COLO668 (cell line): ENCODE measurements at regions not wholly inside any gene's neighbourhood (a gene's known extent, or its start where the extent isn't known, plus 50 kb on each side); places are given as distances from the start of the nearest gene placed in this dataset.
A peak's percentile ranks its signal among the peaks of the same experiment; 100 is the strongest.
"Not testable (repeated sequence)": the region's sequence is repeated elsewhere in the genome, so short reads cannot be mapped to it uniquely, and the experiment has no call there.

Experiments used
- DNase-seq: peaks from one replicate; lab custom pipeline; 2025; ENCODE audit not compliant: unreplicated experiment; lab: John Stamatoyannopoulos, UW

DNA sequence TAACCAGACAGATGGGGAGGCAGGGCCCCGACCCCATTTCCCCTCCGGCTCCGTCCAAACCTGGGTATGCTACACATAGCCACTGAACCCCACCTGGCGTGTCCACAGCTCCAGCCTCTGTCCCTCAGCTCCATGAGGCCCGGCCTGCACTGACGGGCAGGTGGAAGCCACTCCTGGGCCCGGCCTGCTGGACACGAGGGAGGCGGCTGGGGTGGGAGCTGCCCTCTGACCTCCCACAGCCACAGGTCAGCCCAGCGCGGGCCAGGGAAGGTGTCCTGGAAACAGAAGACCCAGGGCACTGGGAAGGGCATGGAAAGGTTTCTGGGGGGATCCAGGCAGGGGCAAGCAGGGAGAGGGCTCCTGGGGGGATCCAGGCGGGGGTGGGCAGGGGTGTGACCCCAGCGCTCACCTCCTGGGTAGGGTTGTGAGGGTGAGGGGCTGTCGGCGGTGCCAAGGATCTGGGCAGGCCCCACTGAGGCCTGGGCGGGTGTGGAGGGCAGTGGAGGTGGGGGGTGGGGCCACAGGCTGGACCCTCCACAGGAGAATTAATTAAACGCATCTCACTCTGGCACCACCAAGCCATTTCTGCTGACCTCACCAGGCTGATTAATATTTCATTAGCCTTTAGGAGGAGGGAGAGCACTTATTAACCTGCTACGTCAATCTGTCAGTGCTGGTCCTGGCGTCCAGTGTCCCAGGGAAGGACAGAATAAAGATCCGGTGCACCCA, 108.9 kb downstream of the UNCX start:
- DNase-seq, result no peak

DNA sequence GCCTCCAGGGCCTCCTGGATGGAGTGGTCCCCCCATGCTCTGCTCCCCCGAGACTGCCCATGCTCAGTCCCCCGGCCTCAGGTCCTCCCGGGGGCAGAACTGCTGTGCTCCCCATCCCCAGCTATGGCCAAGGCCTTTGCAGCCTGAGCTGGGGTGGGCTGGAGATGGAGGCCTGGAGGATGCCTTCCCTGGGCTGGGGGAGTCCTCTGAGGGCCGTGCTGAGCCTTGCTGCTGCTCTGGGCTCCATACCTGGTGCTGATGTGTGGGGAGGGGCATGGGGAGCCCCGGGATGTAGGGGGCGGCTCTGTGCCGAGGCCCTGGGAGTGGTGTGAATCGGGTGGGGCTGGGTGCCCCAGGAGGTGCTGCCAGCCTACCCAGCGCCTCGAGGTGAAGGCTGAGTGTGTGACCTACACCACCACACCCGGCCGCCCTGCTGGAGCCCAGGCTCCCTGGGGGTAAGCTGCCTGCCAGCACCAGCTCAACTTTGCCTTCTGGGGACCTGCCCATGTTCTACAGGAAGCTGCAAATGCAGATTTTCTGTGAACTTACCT, 109.5 kb downstream of the UNCX start:
- DNase-seq, result no peak

DNA sequence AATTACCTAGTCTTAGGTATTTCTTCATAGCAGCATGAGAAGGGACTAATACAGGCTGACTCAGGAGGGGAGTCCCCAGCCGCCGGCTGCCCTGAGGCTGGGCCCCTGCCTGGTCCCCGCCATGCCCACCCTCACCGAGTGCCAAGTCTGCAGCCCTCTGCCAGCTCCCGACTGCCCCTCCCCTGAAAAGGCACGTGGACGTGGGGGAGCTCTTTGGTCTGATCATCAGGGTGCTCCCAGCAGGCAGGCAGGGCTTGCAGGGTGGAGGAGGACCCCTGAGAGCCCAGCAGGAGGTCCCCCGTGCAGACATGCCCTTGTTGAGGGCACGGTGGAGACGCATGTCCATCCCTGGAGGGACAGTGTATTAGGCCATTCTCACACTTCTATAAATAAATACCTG, 110.9 kb downstream of the UNCX start:
- no peak for DNase-seq

DNA sequence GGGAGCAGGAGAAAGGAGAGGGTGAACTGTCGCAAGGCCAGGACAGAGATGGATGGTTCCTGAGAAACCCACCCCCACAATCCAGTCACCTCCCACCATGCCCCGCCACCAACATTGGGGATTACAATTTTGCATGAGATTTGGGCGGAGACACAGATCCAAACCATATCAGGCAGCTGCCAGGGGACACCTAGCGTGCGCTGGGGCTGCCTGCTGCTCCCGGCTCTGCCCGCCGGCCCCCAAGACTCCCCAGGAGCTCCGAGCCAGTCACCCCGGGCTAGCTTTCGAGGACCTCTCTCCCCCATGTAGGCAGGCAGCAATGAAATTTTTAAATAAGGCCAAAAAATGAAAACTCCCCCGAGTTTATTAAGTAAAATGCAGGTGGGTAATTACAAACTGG, 111.7 kb downstream of the UNCX start:
- DNase-seq, result no peak

DNA sequence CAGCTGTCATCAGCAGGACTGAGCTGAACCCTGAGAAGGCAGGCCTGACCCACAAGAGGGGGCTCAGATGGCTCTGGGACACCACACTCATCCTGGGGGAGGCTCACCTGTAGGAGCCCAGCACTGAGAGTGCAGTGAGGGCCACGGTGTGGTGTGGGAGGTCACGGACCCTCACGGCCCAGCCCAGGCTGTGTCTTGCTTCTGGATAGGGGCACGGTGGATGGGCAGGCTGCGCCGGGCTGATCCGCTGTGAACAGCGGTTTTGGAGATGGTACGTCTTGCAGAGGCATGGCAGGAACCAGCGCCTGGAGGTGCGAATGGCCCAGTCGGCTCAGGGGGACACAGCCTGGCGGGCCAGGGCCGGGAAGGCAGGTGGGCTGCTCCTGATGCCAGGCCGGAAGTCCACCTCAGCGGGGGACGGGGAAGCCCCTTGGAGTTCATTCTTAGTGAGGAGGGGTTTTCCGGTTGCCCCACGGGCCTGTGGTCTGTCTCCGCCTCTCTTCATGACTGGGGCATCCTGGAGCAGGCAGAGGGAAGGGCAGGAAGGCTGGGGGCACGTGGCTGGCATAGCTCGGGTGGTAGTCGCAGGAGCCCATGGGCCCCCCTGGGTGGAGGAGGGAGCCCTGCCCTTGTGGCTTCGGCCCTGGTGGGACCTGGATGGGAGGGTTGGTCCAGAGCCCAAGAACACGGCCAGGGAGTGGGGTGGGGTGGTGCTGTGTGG, 112.5 kb downstream of the UNCX start:
- no peak for DNase-seq

DNA sequence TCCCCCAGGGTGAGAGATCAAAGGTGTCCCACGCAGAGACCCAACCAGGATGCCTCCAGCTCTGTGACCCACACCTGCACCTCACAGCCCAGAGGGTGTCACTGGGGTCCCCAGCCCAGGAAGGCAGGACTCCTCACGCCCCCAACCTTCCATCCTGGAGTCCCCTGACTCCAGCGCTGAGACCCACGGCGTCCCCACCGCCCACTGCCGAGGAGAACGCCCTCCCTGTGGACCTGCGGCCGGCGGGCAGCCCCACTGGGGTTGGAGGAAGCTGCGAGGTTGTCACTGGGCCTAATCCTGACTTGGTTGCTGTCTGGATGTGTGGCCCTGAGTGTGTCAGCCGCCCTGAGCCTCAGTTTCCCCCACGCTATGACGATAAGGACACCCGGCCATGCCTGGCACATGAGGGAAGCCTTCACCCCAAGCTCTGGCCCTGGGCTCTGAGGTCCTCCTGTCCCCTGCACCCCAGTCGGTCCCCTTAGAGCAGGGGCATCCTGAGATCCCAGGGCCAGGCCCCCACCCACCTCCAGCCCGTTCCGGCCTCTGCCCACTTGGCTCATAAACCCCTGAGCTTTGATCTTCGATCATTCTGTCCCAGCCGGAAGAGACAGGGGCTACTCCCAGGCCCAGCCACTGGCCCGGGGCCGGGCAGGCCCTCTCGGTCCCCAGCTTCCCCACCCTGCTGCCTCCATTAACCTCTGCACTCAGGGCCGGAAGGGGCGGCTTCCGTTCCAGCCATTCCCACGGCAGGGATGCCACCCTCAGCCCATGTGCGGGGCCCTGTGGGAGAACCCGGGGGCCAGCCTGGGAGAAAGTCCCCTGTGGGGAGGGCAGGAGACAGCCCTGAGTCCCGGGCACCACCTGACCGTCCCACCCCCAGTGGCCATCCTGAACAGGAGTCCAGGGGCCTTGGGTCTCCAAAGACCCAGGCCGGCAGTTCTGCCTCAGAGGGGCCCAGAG, 113.2 kb downstream of the MICALL2 start:
- DNase-seq, result no peak

DNA sequence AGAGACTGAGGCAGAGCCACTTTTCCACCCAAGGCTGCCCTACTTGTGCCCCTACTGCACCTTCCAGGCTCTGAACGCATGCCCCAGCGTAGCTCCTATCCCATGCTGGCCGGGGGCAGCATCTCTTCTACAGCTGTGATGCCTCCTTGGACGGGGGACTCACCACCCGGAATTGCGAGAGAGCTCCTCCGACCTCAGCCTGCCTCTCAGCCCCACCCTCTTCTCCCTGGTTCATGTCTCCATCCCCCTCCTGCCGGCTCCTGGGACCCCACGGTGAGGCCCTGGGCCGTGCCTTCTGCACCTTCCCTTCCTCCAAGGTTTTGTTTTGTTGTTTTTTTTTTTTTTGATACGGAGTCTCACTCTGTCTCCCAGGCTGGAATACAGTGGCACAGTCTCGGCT, 112.4 kb downstream of the MICALL2 start:
- DNase-seq, result no peak

DNA sequence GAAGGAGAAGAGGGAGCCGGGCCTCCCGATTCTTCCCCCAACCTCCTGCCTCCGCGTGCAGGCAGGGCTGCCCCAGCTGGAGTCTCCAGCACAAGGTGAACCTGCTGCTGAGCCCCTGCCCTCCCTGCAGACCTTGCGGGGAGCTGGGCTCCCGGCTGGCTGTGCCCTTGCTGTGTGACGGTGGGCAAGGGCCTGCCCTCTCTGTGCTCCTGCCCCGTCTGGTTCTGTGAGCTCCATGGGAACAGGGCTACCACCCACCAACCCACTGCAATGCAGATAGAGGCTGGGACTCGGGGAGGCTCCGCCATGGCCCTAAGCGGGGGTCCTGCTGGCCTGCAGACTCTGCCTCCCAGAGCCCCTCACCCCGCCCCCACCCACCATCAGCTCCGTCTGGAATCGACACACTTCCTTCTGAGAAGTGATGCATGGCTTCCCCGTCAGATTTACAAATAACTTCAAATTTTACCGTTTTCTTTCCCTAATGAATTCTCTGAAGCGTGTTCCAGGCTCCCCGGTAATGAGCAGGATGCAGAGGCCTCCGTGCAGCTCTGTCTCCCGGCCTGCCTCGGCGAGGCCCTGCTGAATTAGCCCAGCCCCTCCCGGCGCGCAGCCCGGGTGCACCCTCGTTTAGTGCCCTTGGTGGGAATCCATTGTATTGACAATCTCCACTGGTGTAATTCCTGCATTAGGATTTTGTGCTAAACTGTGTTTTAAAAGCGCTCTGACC, 111.0 kb downstream of the MICALL2 start:
- DNase-seq, result no peak

DNA sequence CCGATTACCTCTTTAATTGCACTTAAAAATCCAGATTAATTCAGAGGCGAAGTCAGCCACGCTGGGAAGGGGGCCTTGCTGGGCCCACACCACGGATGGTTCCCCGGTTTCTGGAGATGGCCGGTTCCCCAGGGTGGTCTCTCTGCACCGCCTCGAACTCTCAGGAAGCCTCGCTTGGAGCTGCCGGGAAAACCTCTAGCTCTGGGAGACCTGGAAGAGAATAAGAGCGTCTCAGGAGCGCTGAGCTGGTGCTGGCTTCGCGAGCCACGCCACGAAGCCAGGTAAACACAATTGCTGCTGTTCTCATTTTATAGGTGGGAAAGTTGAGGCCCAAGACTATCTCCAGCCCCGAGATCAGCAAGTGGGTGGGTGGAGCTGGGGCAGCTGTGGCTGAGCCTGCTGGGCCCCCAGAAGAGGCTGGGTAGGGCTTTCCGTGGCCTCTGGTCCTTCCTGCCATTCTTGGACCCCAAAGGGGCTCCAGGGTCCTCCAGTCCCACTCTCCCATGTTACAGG, 110.4 kb downstream of the MICALL2 start:
- no peak for DNase-seq

DNA sequence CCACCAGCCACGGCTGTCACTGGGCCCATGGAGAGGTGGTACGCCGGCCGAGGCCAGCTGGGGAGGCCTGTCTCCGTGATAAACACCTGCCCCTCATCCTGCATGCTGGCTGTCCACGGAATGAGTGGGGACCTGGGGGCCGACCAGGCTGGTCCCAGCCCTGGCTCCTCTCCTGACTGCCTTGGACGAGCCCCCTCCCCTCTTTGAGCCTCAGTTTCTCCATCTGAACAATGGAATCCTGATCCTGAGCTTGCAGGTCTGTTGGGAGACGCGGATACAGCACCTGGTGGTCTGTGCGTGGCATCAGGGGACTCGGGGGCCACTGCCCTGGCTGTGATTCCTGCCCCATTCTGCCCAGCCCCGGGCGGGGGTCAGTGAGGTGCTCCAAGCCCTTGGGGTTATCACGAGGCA, 109.9 kb downstream of the MICALL2 start:
- no peak for DNase-seq

DNA sequence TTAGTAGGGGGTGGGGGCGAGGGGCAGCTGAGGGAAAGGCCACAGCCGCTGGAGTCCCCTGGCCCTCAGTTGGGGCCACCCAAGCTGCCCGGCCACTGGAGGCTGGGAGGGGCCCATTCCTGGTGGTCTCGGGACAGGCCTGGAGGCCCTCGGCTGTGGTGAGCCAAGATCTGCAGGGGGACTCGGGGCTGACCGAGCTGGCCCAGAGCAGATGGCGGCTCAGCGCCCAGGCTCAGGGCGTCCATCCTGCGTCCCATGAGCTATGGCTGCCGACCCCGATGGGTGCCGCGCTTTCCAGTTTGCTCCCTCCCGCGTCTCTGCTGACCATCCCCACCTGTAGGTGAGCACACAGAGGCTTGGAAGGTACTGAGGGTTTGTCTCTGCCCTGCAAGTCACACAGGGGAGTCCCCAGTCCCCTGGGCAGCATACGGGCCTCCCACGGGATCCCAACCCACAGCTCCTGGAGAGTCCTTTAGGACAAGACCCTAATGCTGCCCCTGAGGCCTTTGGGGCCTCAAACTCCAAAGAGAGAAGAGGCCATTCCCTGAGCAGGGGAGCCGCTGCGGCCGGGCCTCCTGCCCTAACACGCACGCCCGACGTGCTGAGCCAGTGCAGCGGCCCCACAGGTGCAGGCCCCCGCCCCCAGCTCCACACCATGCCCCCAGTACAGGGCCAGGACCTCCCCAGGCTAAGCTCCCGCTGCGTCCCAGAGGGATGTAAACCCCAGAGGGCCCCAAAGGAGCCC, 107.2 kb downstream of the MICALL2 start:
- no peak for DNase-seq

DNA sequence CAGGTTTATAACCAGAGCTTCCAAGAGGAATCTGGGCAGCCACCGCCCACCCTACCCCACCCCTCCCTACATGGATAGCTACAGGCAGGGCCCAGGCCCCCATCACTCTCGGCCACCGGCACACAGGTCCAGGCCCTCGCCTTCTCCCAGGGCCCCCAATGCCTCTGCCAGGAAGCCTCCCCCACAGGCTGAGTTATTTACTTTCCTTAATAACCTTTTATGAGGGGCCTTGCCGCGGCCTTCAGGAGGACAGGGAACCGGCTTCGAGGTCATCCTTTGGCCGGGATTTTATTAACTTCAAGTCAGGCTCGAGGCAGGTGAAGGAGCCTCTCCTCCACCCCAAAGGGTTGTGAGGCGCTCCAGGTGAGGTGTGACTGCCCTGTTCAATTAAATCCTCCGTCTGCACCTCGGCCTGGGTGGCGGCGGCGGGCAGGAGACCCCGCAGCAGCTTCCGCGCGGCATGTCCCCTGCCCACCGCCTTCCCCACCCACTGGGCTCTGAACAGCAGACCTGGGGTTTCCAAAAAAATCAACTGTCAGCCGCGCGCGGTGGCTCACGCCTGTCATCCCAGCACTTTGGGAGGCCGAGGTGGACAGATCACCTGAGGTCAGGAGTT, 106.5 kb downstream of the MICALL2 start:
- DNase-seq, result no peak

DNA sequence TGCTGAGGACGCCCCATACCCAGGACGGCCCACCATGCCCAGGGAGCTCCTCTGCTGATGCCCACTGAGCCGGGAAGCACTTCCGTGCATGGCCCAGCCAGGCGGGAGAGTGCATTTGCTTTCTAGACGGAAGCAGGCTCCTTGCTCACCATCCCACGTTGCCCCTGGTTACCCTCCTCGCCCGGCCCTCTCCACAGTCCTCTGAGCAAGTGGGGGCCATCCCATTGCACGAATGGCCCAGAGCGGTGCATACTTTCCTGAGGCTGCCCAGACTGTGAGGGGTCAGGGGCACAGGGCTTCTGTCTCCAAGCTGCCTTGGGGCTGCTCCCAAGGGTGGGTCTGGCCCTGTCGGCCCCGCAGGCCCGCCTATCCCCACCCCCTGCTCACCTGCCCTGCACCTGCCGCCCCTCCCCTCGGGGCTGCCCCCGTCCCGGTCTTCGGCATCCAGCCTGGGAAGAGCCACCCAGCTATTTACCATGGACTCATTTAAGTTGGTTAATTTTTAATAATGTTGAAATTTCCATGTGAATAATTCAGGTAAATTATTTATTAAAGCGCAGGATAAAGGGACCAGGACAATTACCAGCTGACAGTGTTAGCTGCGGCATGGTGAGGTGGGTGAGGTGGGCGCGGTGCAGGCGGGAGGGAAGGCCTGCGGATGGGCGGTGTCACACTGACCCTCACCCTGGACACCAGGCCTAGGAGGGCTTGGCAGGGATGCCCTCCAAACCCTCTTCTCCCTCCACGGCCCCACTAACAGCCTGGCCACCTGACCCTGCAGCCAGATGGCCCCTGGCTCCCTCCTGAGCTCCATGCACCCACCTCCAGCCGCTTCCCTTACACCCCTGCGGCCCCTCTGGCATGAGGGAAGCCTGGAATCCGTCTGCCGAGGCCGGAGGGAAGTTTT, 104.4 kb downstream of the MICALL2 start:
- peak; percentile 48 for DNase-seq

DNA sequence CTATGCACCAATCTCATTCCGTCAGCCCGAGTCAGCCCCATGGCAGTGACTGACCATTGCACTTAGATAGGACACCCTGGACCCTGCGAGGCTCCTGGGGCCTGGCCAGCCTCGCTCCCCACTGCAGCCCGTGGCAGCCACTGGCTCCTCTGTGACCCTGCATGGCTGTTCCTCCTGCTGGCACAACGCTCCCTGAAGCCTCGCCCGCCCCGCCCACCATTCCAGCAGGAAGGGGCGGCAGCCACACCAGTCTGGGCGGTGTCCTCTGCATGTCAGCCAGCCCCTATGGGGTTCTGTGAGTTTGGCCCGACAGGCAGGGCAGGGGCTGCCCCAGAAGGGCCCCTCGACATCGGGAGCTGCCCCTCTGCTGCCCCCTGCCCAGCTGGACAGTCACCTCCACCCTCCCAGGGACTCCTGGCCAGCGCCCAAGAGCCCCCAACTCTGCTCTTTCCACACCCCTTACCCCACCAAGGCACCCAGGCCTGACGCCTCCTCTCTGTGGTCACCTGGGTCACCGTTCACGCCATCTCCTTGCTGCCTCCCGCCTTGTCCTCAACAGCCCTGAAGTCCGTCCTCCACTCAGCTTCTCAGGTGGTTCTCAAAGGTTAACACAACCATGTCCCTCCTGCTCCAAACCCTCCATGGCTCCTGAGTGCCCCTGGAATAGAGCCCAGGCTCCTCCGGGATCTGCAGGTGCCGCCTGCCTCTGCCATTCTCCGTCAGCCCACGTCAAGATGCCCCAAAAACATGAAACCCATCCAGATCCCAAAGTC, 103.5 kb downstream of the MICALL2 start:
- DNase-seq, result peak; percentile 27

DNA sequence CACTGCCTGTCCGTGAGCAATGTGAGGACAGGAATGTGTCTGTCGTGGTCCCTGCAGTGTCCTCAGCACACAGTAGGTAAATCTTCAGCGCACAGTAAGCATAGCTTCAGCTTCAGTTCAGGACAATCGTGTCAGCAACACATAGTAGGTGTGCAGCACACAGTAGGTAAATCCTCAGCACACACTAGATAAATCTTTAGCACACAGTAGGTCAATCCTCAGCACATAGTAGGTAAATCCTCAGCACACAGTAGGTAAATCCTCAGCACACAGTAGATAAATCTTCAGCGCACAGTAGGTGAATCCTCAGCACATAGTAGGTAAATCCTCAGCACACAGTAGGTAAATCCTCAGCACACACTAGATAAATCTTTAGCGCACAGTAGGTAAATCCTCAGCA, 102.4 kb downstream of the MICALL2 start:
- not testable (repeated sequence) for DNase-seq

DNA sequence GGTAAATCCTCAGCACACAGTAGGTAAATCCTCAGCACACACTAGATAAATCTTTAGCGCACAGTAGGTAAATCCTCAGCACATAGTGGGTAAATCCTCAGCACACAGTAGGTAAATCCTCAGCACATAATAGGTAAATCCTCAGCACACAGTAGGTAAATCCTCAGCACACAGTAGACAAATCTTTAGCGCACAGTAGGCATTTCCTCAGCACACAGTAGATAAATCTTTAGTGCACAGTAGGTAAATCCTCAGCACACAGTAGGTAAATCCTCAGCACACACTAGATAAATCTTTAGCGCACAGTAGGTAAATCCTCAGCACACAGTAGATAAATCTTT, 102.0 kb downstream of the MICALL2 start:
- not testable (repeated sequence) for DNase-seq

DNA sequence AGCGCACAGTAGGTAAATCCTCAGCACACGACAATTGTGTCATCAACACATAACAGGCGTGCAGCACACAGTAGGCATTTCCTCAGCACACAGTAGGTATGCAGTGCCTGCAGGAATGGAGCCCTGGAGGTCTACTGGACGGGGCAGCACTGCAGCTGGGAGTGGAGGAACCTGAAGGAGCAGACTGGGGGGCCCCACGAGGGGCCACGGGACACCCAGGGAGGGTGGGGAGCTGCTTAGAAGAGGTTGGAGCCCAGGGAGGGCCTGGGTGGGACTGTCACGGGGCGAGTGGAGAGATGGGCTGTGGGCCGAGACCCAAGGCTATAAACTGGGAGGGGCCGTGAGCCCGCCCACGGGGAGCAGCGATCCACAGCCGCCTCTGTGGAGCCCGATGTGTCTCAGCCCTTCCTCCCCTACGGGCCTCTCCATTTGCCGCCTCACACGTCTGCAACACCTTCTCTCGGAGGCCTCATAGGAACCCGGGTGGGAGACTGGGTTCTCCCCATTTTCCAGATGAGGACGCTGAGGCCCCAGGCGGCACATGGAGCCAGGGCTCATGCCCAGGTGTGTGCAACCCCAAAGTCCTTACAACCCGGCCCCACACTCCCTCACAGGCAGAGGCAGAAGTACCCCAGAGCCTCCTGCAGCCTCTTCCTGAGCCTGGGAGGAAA, 101.5 kb downstream of the MICALL2 start:
- DNase-seq, result peak; percentile 43
